Mesenteric fat pad (tissue), 1 donor: ENCODE measurements at regions not wholly inside any gene's neighbourhood (a gene's known extent, or its start where the extent isn't known, plus 50 kb on each side); places are given as distances from the start of the nearest gene placed in this dataset.
"Not testable (repeated sequence)": the region's sequence is repeated elsewhere in the genome, so short reads cannot be mapped to it uniquely, and the experiment has no call there.

Source experiments
- DNase-seq: peaks from one replicate; pipeline ENCODE4 v3.0.0-alpha.2; 2020; ENCODE audit warnings: low spot score
- donor health status: DM: yes; HTN: yes; CAD: no.

- DNase-seq, result no peak
Measured at GRCh38 chr10:118914629-118915028, 114.9 kb upstream of the NANOS1 start.

DNA sequence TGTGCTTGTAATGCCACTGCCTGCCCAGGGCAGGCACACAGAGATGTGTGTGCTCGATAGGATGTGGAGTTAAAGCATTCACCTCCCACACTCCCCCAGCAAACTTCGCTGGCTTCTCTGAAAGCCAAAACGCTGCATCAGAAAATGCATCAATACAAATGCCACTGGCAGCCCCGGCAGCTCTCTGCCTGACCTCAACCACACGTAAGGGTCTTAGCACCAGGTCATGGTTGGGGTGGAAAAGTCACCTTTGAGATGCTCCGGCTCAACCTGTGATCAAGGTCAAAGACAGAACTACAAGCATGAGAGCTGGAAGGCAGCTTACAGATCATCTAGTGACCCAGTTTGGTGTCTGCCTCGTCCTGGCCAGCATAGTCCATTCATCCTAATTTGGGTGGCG, 114.4 kb upstream of the NANOS1 start:
- DNase-seq, result no peak

- no peak for DNase-seq
Measured at GRCh38 chr10:118916777-118917176, 112.7 kb upstream of the NANOS1 start.

GRCh38 chr10:118917701-118918100, 111.8 kb upstream of the NANOS1 start:
- DNase-seq, result no peak

- no peak for DNase-seq
Measured at GRCh38 chr10:118918116-118918515, 111.4 kb upstream of the NANOS1 start.

DNA sequence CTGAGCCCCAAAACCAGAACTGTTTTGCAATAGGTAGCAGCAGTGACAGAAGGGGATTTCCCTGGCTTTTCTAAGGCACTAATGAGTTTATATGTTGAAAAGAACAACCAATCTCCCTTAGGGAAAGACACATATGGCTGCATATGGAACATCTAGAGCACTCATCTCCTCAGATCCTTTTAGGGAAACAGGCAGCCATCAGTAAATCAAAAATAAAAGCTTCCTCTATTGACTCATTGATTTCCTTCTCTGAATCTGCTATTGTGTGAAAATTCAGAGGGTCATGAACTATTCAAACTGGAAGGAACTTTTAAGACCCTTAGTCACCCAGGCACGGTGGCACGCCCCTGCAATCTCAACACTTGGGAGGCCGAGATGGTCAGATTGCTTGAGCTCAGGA, 110.9 kb upstream of the NANOS1 start:
- DNase-seq, result no peak

DNA sequence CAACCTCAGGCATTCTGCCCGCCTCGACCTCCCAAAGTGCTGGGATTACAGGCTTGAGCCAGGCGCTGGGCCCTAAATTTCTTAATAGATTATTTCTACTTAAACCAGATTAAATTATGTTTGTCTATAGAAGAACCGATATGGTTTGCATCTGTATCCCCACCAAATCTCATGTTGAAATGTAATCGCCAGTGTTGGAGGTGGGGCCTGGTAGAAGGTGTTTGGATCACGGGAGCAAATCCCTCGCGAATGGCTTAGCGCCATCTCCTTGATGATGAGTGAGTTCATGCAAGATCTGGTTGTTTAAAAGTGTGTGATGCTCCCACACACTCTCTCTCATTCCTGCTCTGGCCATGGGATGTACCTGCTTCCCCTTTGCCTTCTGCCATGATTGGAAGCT, 109.3 kb upstream of the NANOS1 start:
- no peak for DNase-seq

GRCh38 chr10:118922226-118922625, 107.3 kb upstream of the NANOS1 start:
- DNase-seq, result no peak

DNA sequence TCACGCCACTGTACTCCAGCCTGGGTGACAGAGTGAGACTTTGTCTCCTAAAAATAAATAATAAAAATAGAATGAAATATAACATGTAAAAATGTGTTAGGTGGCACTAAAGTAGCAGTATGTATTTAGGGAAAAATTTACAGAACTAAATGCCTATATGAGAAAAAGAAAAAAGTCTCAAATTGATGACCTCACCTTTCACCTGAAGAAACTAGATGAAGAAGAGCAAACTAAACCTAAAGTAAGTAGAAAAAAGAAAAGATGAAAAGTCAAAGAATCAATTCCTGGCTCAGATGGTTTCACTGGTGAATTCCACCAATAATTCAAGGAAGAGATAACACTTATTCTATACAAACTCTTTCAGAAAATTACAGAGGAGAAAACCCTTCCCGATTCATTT, 106.5 kb upstream of the NANOS1 start:
- no peak for DNase-seq

DNA sequence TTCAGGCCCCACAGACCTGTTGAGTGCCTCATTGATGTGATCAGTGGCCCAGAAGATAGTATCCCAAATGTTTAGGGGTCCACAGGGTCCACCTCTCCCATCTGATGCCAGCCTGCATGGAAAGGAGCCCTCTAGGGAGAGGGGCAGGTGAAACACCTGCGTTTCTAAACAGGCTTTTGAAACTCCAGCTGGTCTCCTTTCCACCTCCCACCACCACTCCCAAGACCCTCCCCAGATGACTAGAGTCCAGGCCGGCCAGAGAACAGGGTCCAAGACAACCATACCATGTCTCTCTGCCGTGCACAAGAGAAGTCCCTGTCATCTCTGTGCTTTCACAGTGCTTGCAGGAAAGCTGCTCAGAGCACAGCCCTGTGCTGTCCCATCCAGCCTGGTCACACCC, 105.0 kb upstream of the NANOS1 start:
- DNase-seq, result no peak

GRCh38 chr10:118925404-118926071, 104.0 kb upstream of the NANOS1 start:
- DNase-seq, result no peak

DNA sequence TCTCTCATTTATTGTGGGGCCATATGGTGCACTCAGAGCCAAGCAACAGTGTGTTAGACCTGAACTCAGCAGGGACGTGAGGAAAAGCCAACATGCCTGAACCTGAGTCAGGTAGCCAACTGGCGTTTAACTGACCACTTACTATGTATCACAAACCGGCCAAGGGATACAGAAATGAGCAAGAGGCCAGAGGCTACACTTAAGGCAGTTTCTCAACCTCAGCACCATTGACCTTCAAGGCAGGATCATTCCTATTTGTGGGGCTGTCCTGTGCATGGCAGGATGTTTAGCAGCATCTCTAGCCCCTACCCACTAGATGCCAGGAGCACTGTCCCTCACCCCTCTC, 103.5 kb upstream of the NANOS1 start:
- DNase-seq, result no peak

DNA sequence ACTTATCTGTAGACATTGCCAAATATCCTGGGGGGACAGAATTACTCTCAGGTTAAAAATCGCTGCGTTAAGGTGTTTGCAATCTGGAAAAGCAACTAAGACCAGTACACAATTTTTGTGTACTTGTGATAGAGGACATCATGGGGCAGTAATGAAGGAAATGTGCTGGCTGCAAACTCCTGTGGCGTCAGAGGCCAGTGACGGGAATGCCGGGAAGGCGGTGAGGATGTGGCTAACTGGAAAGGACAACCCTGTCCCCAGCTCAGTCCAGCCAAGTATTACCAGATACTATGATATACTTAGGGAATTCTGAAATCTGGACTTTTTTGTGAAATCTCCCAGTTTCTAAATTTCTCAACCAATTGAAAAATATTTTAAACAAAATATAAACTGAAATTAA, 103.1 kb upstream of the NANOS1 start:
- no peak for DNase-seq

- DNase-seq, result no peak
Measured at GRCh38 chr10:118926903-118927302, 102.6 kb upstream of the NANOS1 start.

DNA sequence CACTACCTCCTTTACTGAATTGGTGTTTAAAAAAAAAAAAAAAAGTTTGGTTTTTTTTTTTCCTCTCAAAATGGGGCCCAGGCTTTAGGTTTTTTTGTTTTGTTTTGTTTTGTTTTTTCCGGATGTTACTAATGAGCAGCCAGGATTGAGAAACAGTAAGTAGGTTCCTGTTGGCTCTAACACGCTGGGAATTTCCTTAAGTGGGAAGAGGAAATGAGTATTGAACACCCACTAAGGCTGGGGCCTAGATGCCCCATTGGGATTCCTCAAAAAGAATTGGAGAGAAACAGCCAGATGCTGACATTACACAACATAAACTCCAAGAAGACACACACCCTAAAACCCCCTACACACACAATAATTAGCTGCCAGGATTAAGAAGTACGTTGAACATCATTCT, 102.2 kb upstream of the NANOS1 start:
- DNase-seq, result no peak

- DNase-seq, result no peak
Measured at GRCh38 chr10:118930614-118931013, 98.9 kb upstream of the NANOS1 start.

DNA sequence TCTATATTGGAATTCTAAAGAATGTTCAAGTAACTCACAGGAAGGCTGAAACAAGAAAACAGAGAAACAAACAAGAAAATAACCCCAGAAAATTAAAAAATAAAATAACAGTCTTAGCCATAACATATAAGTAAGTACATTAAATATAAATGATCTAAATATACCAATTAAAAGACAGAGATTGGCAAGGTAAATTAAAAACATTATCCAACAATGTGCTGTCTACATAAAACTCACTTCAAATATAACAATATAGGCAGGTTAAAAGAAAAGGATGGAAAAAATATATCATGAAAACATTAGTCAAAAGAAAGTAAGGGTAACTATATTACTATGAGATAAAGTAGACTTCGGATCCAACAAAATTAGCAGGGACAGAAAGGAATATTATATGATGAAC, 98.1 kb upstream of the NANOS1 start:
- DNase-seq, result no peak

DNA sequence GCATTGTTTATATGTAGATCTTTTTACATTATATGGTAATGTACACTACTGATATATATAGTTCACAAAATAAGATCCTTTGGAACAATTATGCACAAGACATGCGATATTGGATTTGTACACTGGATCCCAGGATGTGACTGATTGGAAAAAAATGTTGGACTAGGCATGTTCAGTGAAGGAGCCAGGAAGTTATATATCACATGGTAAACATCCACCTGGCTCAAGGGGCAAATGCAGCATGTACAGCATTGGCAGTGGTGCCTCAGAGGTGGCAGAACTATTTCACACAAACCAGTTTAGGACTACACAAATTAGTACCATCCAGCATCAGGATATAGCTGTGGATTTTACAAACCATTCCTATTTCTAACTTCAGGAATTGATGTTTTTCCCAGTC, 97.4 kb upstream of the NANOS1 start:
- not testable (repeated sequence) for DNase-seq

GRCh38 chr10:118937226-118937625, 92.3 kb upstream of the NANOS1 start:
- no peak for DNase-seq

DNA sequence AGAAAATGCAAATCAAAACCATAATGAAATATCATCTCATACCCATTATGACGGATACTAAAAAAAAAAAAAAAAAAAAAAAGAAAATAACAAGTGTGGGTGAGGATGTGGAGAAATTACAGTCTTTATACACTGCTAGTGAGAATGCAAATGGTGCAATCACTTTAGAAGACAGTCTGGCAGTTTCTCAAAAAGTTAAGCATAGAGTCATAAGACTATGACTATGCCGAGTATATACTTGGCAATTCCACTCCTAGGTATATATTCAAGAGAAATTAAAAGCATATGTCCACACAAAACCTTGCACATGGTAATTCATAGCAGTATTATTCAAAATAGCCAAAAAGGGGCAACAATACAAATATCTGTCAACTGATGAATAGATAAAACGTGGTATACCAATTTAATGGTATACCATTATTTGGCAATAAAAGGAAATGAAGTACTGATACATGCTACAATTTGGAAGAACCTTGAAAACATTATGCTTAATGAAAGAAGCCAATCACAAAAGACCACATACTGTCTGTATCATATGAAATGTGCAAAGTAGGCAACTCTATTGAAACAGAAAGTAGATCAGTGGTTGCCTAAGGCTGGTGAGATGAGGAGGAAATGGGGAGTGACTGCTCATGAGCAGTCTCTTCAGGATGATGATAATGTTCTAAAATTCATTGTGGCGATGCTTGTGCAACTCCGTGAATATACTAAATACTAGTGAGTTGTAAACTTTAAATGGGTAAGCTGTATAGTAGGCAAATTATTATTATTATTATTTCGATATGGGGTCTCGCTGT, 90.1 kb upstream of the NANOS1 start:
- DNase-seq, result no peak

DNA sequence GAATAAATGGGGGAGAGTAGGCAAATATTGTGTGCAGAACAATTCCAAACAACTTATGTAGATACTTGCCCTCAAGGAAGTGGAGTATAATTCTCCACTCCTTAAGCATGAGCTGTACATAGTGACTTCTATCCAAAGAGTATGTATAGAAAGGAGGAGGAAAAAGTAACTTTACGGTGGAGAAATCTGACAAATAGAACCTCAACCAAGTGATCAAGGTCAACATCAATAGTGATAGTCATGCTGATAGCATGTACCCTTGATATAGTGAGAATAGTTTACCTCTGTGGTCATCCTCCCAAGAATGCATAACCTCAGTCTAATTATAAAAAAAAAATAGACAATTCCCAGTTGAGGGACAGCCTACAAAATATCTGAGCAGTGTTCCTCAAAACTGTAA, 89.1 kb upstream of the NANOS1 start:
- no peak for DNase-seq

- no peak for DNase-seq
Measured at GRCh38 chr10:118943253-118943652, 86.3 kb upstream of the NANOS1 start.

GRCh38 chr10:118944959-118945633, 84.4 kb upstream of the NANOS1 start:
- DNase-seq, result no peak
